ENCODE measurements at regions not wholly inside any gene's neighbourhood (a gene's known extent, or its start where the extent isn't known, plus 50 kb on each side); places are given as distances from the start of the nearest gene placed in this dataset.

- DNase-seq, result no peak
These were observed 69.5 kb upstream of the CMC1 start for GRCh38 chr3:28171962-28172361.

GRCh38 chr3:28172748-28173147 is 68.7 kb upstream of the CMC1 start:
- DNase-seq, result no peak

GRCh38 chr3:28173836-28174235 is 67.6 kb upstream of the CMC1 start:
- no peak for DNase-seq

DNA sequence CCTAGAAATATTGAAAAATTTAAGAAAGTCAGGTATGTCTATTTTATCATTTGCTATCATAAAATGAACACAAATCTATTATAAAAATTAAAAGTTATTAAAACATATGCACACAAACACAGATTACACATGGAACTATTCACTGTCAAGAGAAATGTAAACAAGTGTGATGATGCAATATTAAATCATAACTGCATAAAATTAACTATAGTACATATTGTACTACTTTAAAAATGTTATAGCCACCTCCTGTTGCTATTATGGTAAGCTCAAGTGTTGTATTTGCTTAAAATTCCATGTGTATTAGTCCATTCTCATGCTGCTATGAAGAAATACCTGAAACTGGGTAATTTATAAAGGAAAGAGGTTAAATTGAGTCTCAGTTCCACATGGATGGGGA is 54.7 kb upstream of the CMC1 start:
- no peak for DNase-seq

DNA sequence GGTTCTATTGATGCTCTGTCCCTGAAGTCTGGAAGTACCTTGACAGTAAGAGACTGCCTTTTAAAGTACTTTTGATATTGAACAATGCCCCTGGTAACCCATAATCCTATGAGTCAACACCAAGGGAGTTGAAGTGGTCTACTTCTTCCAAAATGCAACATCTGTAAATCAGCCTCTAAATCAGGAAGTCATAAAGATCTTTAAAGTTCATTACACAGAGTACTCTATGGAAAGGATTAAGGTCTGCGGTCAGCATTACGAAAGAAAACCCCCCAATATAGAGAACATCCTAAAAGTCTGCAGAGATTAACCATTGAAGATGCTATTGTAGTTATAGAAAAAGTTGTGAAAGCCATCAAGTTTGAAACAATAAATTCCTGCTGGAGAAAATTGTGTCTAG is 52.7 kb upstream of the CMC1 start:
- no peak for DNase-seq

GRCh38 chr3:28191363-28191762 is 50.1 kb upstream of the CMC1 start:
- DNase-seq, result no peak
